HG02840 (cell line): ENCODE measurements at regions not wholly inside any gene's neighbourhood (a gene's known extent, or its start where the extent isn't known, plus 50 kb on each side); places are given as distances from the start of the nearest gene placed in this dataset.
"Not testable (repeated sequence)": the region's sequence is repeated elsewhere in the genome, so short reads cannot be mapped to it uniquely, and the experiment has no call there.

Source experiments
- ATAC-seq: cut with Tn5 transposase; IDR thresholded peaks from one replicate; pipeline ENCODE4 v1.9.1; 2021; ENCODE audit warnings: mild to moderate bottlenecking, moderate library complexity, moderate number of reproducible peaks; ENCODE audit not compliant: unreplicated experiment, low FRiP score

GRCh38 chr18:78237864-78238263, 741.8 kb upstream of the SALL3 start:
- ATAC-seq = no peak

- no peak for ATAC-seq
These were observed 741.1 kb upstream of the SALL3 start for GRCh38 chr18:78238404-78239089.

DNA sequence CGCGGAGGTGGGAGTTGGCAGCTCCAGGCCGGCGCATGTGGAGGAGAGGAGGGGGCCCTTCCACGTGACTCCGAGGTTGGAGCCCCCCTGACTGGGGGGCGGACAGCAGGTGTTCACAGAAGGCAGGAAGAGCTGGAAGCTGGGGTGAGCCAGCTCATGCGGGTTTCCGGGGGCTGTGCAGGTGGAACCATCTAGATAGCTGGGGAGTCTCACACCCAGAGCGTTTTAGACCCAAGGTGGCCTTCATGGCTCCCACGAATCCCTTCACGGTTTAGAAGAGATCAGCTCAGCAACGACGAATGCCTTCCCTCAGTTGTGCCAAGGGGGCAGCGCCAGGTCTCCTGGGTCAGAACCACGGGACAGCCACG, 740.5 kb upstream of the SALL3 start:
- no peak for ATAC-seq

DNA sequence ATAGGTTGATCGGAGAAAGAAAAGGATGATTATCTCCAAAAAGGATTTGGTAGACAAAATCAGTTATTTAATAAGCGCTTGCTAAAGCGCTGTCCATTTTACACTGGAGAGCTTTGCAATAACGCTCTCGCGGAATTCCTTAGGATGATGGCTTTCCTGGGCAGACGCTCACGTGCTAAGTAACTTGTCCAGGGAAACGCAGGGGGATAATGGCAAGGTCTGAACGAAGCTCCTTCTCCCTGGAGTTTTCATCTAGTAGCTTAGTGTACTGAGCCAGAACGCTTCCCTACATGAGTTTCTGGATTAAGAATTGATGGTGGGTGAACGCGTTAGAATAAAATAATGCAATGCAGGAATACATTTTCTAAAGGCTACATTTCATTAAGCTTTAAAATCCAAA, 739.5 kb upstream of the SALL3 start:
- no peak for ATAC-seq

DNA sequence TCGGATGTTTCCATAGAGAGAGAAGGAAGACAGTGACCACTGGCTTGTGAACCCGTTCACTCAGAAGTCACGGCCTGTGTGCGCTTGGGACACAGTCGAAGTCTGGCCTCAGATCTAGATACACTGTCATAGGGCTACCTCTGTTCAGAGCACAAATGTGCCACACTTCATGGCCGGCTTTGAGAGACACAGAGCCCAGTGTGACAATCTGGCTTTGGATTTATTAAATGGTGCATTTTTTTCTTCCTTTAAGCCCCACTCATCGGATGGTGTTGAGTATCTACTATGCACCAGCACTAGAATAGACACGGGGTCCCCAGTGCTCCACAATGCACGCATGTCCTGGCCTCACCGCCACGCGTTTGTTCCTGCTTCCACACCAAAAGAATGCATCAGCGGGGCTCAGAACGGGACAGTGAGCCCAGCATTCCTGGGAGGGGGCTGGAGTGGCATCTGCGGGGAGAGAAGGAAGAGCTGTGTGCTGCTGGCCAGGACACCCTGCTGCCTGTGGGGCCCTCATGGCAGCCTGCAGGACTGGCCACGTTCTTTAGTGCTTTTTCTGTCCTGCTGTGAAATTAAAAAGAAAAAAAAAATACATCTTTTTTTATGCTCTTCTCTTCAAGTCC, 738.9 kb upstream of the SALL3 start:
- no peak for ATAC-seq

GRCh38 chr18:78241535-78242253, 737.9 kb upstream of the SALL3 start:
- no peak for ATAC-seq

GRCh38 chr18:78242254-78242643, 737.4 kb upstream of the SALL3 start:
- no peak for ATAC-seq

DNA sequence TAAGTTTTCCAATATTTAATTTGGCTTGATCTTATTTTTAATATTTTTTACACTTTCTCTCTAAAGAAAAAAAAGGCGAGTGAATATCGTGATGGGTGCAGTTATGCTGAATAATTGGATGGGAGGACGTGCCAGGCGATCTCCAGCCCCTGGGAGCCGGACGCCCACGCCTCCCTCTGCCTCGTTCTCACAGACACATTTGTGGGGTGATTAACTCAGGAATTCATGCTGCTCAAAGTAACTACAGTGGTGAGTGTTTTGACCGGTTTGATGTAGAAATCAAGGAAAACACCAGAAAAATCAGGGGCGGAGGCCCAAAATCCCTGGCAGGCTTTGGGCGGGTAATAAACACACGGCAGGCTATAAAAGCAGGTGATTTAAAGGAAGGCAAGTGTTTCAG, 736.8 kb upstream of the SALL3 start:
- no peak for ATAC-seq

DNA sequence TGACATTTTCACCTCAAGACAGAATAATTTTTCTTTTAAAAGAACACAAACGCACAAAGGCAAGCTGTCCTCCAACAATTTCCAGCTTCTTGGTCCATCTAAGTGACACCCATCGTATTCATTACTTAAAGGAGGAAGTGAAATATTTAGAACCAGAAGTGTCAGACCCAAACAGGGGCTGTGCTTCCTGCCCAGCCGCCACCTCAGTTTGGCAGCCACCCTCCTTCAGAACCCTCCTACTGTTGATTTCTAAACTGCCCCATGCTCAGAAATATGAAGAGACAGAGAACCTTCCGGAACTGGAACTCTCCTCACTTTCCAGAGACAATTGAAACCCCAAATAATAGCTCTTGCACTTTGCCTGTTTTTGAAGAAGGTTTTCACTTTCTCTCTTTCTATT, 734.8 kb upstream of the SALL3 start:
- ATAC-seq = no peak

GRCh38 chr18:78245451-78245850, 734.2 kb upstream of the SALL3 start:
- ATAC-seq = no peak

DNA sequence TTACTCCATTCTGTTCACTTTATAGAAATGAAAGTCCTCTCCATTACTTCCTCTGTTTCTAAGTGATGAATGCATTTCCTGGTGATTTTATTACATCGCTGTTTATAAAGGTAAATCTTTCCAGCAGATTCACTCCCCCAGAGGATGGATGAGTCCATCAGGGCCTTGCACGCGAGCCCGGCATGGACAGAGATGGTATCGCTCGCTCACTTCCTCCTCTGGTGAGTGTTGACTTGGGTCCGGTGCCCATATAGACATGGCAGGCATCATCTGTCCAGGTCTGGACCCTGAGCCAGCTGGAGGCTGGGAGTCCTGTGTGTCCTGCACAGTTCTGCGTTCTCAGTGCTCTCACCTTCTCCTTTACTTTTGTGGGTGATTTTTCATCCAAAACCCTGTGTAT, 733.6 kb upstream of the SALL3 start:
- ATAC-seq = no peak

- no peak for ATAC-seq
These were observed 733.0 kb upstream of the SALL3 start for GRCh38 chr18:78246588-78246987.

GRCh38 chr18:78247615-78248289, 731.9 kb upstream of the SALL3 start:
- ATAC-seq = no peak

- ATAC-seq = no peak
These were observed 724.6 kb upstream of the SALL3 start for GRCh38 chr18:78255013-78255412.

- ATAC-seq = no peak
These were observed 711.2 kb upstream of the SALL3 start for GRCh38 chr18:78268226-78268988.

GRCh38 chr18:78271790-78272189, 707.8 kb upstream of the SALL3 start:
- no peak for ATAC-seq

- ATAC-seq = no peak
These were observed 705.7 kb upstream of the SALL3 start for GRCh38 chr18:78273876-78274275.

- ATAC-seq = not testable (repeated sequence)
These were observed 696.2 kb upstream of the SALL3 start for GRCh38 chr18:78283425-78283824.

DNA sequence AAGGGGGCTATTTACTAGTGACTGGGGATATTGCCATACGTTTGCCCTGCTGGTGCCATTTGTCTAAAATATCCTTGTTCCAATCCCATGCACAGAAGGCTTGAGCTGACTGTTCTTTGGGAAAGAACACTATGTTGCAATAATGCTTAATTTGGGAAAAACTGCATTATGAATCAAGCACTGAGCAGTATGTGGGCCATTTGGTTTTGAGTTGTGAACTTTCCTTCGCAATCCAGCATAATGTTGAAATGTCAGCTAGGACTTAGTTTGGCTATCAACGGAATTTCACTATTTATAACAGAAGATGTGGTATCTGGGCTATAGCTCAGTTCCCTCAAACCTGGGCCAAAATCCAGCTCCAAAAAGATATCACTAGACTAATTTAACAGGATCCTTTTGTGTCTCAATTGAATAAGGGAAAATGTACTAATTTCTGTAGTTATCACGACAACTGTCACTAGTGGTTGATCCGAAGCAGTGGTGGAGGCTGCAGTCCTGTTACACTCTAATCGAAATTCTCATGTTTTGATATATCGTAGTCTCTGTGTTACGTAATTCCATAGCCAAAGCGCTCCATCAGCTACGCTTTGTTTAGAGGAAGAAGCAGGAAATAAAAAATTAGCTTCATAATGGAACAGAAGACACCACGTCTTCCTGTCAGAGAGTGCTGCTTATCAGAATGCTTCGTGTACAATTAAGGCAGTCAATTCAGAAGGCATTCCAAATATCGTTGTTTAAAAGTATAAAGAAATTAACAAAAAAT, 686.8 kb upstream of the SALL3 start:
- ATAC-seq = no peak

GRCh38 chr18:78293540-78293939, 686.1 kb upstream of the SALL3 start:
- ATAC-seq = no peak
